ENCODE measurements at regions not wholly inside any gene's neighbourhood (a gene's known extent, or its start where the extent isn't known, plus 50 kb on each side); places are given as distances from the start of the nearest gene placed in this dataset.
A peak's percentile ranks its signal among the peaks of the same experiment; 100 is the strongest.

DNA sequence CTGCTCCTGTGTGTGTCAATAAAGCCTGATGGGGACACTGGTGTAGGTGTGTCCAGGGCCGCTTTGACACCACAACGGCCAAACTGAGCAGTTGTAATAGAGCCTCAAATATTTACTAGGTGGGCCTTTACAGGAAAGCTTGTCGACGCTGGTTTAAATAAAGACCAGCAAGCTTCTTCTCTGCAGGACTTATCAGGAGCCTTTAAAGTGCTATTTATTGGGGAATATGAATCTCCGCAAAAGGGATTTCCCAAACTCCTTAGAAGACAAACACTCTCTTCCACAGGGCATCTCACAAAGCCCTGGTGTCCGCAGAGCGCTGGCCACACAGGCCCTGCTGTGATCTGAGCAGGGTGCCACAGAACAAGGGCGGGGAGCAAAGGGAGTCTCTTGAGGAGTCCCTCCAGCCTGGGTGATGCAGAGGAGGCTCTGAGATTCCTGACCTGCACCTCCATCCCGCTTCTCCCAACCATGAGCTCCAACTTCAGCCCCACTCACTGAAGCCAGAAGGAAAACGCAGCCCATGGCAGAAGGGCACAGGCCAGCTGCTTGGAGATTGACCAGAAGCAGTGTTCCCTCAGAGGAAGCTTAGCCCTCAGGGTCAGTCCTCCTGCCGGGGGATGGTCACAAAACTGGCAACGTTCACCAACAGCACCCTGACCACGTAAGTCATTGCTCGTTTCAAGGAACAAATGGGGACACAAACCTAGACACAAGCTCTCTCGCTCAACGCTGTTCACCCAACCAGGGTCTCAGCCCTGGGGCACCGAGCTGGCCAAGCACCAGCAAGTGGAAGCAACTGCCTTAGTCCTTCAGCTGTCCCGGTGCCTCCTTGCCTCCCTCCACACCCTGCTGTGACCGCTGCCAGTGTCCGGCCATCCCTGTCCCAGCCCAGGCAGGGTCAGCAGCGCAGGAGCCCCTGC, 129.5 kb downstream of the OAT start:
- H3K4me3 ChIP-seq (replicated peaks in 1 of 2; ENCODE audit: low read depth in 2 of 2, low read length in 2 of 2): no peak overlapping the region
- DNase-seq (ENCODE audit: low read depth in 2 of 2): no peak
- TF ChIP-seq, protein P1, sequence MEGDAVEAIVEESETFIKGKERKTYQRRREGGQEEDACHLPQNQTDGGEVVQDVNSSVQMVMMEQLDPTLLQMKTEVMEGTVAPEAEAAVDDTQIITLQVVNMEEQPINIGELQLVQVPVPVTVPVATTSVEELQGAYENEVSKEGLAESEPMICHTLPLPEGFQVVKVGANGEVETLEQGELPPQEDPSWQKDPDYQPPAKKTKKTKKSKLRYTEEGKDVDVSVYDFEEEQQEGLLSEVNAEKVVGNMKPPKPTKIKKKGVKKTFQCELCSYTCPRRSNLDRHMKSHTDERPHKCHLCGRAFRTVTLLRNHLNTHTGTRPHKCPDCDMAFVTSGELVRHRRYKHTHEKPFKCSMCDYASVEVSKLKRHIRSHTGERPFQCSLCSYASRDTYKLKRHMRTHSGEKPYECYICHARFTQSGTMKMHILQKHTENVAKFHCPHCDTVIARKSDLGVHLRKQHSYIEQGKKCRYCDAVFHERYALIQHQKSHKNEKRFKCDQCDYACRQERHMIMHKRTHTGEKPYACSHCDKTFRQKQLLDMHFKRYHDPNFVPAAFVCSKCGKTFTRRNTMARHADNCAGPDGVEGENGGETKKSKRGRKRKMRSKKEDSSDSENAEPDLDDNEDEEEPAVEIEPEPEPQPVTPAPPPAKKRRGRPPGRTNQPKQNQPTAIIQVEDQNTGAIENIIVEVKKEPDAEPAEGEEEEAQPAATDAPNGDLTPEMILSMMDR (IDR thresholded peaks at IDR 0.05; ENCODE audit: low read depth, low read length): no peak

DNA sequence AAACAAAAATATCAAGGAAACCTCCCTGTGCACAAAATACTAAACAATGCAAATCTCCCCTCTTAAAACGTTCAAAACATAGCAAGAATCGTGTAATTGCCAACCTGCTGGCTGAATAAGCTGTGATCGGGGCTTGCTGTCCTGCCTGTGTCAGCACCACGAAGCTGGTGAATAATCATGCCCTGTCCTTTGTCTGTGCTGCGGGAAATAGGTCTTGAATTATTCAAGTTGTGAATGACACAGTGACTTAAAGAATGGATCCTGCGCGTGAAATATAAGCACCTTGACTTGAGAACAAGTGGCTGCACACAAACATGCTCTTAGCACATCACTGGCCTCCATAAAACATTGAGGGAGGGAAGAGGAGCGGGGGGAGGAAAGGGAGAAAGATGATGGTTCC, 130.2 kb downstream of the OAT start:
- no peak for DNase-seq (ENCODE audit: low read depth in 2 of 2)
- TF ChIP-seq, protein P1 (IDR thresholded peaks at IDR 0.05; ENCODE audit: low read depth, low read length): no peak
- no peak overlapping the region for H3K4me3 ChIP-seq (replicated peaks in 1 of 2; ENCODE audit: low read depth in 2 of 2, low read length in 2 of 2)

DNA sequence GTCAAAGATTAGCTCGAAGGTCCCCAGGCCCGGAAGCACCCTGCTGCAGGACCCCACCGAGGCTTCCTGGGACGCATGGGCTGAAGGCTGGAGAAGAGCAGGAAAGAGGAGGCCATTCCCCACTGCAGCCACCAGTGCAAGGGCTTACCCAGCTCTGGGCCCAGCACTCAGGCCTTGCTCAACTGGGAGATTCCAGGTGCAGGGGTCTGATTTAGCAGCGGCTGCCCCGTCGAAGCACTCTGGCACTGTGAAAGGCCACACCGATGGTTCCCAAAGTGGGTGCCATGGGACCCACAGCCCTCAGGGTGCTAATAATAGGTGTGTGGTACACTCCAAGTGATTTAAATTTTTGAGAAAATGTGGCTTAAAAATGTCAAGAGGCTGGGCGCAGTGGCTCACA, 130.9 kb downstream of the OAT start:
- no peak for DNase-seq (ENCODE audit: low read depth in 2 of 2)
- TF ChIP-seq, protein P1 (IDR thresholded peaks at IDR 0.05; ENCODE audit: low read depth, low read length): no peak
- H3K4me3 ChIP-seq (replicated peaks in 1 of 2; ENCODE audit: low read depth in 2 of 2, low read length in 2 of 2): no peak overlapping the region

DNA sequence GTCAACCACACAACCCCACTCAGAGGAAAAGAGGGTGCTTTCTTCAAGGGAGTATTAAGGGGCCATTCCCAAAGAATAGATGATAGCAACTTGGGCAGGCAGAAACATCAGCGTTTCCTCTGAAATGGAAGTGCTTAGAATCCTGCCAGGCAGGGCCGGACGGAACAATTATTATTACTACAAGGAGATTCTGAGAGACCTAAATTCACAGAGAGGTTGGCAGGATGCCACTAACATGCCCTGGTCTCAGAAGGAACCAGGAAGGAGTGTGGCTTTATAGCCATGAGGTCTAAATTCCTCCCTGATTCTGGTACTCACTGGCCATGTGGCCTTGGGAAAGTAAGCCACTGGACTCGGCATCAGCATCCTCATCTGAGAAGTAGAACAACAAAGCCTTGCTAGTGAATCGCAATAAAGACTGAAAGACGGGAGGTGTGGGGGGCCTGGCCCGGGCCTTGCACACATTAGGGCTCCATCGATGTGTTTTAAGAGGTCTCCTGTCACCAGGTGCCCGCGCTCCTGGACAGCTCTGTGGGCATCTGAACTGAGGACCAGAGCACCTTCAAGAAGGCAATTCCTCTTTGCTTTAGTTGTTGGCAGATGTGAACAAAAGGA, 131.5 kb downstream of the OAT start:
- no peak for DNase-seq (ENCODE audit: low read depth in 2 of 2)
- TF ChIP-seq, protein P1 (IDR thresholded peaks at IDR 0.05; ENCODE audit: low read depth, low read length): no peak
- H3K4me3 ChIP-seq (replicated peaks in 1 of 2; ENCODE audit: low read depth in 2 of 2, low read length in 2 of 2): no peak overlapping the region

DNA sequence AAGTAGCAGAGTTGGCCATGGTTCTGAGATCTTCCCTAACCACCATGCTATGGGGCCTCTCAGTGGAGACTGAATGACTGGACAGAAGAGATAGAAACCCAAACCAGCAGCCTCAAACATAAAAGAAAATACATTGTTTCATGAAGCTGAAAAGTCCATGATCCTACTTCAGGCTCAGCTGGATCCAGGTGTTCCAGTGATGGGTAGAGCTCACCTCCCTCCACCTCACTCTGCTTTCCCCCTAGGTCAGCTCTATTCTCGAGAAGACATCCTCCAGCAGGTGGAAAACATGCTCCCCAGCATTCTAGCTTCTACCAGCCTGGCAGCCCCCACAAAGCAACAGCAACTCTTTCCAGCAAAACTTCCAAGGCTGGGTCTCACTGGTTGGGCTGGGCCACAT, 132.1 kb downstream of the OAT start:
- H3K4me3 ChIP-seq (replicated peaks in 1 of 2; ENCODE audit: low read depth in 2 of 2, low read length in 2 of 2): no peak overlapping the region
- no peak for DNase-seq (ENCODE audit: low read depth in 2 of 2)
- TF ChIP-seq, protein P1 (IDR thresholded peaks at IDR 0.05; ENCODE audit: low read depth, low read length): no peak

DNA sequence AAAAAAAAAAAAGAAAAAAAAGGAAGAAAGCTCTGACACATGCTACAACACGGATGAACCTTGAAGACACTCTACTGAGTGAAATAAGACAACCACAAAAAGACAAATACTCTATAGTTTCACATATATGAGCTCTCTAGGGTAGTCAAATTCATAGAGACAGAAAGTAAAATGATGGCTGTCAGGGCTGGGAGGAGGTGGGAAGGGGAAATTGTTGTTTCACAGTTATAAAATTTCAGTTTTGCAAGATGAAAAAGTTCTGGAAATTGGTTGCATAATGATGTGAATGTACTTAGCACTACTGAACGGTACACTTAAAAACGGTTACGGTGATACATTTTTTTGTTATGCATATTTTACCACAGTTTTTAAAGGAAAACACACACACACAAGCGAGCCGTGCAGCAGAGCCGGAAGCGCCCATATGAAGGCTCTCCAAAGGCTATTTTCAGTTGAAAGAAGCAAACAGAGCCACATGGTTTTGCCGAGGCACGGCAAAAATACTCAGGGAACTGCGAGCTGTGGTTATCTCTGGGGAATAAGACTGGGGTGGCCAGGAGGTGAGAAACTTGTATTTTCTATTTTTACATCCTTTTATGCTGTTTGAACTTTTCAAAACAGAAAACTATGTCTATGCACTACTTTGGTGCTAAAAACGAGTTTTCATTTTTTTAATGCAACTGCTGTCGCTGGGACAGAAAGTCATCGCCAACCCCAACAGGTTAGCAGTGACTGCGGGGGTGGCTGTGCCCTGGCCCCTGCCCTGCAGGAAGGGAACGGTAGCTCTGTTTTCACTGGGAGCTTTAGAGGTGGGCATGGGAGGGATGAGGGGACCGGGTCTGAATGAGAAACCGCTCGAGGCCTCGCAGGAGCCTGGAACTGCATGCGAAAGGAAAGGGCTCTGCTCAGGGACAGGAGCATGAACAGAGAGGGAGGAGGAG, 132.9 kb downstream of the OAT start:
- no peak overlapping the region for H3K4me3 ChIP-seq (replicated peaks in 1 of 2; ENCODE audit: low read depth in 2 of 2, low read length in 2 of 2)
- TF ChIP-seq, protein P1 (IDR thresholded peaks at IDR 0.05; ENCODE audit: low read depth, low read length): no peak
- DNase-seq (ENCODE audit: low read depth in 2 of 2): peak; percentile 18 to 53
